SU-DHL-6 (cell line): ENCODE measurements at regions not wholly inside any gene's neighbourhood (a gene's known extent, or its start where the extent isn't known, plus 50 kb on each side); places are given as distances from the start of the nearest gene placed in this dataset.

Experiments used
- CTCF ChIP-seq: fragments of 200-600 bp; sonication (generic); IDR thresholded peaks from one replicate; pipeline ENCODE4 v1.5.1; 2017; ENCODE audit warnings: antibody characterized with exemption, mild to moderate bottlenecking, low read length, moderate library complexity; ENCODE audit not compliant: insufficient read depth, poor library complexity, severe bottlenecking
- EZH2phosphoT487 ChIP-seq: fragments of 200-600 bp; sonication (generic), shearing (Covaris generic); conservative IDR thresholded peaks from 2 replicates; pipeline ENCODE4 v1.6.1; 2018; ENCODE audit warnings: mild to moderate bottlenecking, antibody characterized with exemption, low read length, moderate library complexity, mixed read lengths

- no peak for TF ChIP-seq CTCF
- TF ChIP-seq EZH2phosphoT487 = no peak
Observed at GRCh38 chr3:74214286-74214685, 400.2 kb downstream of the CNTN3 start.
